Astrocyte (in vitro differentiated cells and primary cell): ENCODE measurements at regions not wholly inside any gene's neighbourhood (a gene's known extent, or its start where the extent isn't known, plus 50 kb on each side); places are given as distances from the start of the nearest gene placed in this dataset.

Source experiments
- EZH2 ChIP-seq: IDR thresholded peaks from 2 replicates; pipeline ENCODE4 v1.6.1; 2012; ENCODE audit warnings: mild to moderate bottlenecking, low read length, inconsistent platforms; ENCODE audit not compliant: insufficient read depth
- TF ChIP-seq, protein P1 (sequence below): IDR thresholded peaks from 2 replicates; pipeline ENCODE4 v1.5.1; 2011; ENCODE audit warnings: low read depth, mild to moderate bottlenecking, inconsistent platforms, low read length, moderate library complexity; ENCODE audit not compliant: insufficient read depth

DNA sequence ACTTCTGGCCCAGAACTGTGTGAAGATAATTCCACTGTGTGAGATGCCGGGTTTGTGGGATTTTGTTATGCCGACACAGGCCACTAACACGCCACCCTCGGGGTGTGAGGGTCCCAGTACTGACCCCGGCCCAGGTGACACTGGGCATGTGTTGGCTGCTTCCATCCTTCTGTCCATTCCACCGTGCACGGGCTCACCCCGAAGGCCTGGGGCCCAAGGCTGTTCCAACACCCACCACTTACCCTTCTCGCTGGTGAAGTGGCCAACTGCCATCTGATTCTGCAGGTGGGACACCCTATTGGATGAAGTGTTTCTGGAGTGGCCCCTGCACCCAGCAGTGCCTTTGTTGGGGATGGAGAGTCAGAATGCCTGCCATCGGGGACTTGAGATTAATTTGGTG is 1307.5 kb downstream of the BRD1 start:
- TF ChIP-seq, protein P1, sequence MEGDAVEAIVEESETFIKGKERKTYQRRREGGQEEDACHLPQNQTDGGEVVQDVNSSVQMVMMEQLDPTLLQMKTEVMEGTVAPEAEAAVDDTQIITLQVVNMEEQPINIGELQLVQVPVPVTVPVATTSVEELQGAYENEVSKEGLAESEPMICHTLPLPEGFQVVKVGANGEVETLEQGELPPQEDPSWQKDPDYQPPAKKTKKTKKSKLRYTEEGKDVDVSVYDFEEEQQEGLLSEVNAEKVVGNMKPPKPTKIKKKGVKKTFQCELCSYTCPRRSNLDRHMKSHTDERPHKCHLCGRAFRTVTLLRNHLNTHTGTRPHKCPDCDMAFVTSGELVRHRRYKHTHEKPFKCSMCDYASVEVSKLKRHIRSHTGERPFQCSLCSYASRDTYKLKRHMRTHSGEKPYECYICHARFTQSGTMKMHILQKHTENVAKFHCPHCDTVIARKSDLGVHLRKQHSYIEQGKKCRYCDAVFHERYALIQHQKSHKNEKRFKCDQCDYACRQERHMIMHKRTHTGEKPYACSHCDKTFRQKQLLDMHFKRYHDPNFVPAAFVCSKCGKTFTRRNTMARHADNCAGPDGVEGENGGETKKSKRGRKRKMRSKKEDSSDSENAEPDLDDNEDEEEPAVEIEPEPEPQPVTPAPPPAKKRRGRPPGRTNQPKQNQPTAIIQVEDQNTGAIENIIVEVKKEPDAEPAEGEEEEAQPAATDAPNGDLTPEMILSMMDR: no peak
- TF ChIP-seq EZH2: no peak
